ENCODE measurements at regions not wholly inside any gene's neighbourhood (a gene's known extent, or its start where the extent isn't known, plus 50 kb on each side); places are given as distances from the start of the nearest gene placed in this dataset.
A peak's percentile ranks its signal among the peaks of the same experiment; 100 is the strongest.

DNA sequence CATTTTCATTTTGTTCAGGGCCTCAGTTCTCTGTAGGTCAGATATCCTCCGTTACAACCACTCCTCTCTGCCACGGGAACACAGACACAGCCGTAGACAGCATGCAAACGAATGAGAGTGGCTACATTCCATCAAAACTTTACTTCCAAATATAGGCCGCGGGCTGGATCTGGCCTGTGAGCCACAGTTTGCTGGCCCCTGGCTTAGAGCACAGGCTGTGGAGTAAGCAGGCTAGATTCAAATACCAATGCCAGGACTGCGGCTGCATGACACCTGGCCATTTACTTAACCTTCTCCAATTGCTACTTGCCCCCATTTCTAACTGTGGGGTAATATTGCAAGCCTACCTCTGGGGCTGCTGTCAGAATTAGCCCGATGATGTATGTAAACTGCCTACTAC is 325.8 kb upstream of the POU3F3 start:
- no peak for DNase-seq (ENCODE audit: low read depth)

DNA sequence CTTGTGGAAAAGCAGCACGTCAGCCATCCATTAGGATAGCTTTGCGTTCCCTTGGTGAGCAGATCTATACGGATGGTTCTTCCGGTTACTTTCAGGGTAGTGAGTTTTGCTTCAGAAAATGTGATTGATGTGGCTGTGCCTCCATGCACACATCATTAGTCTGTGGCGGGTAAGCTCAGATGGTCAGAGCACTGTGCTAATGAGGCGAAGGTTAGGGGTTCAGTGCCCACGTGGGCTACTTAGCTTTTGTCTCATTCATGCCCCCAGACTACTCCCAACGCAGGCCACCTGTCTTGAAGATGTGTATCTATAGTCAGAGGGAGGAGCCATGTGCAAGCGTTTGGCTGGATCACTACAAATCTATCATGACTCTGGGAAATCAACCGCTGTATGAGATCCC is 322.8 kb upstream of the POU3F3 start:
- no peak for DNase-seq (ENCODE audit: low read depth)

DNA sequence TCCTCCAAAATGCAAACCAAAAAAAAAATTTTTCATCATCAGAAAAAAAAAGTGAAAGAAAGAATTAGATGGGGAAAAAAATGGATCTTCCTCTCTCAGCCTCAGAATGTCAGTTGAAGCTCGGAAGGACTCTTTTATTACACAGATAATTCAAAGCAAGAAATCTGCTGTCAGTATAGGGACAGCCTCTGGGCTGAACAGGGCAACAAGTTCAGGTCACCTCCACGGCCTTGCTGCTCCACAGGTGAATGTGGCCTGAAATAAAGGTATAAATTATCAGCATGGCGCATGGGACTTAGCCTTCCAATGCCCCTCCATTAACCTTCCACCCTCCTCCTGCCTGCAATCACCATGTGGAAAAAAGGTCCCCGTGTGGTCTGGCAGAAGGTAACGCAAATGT is 316.8 kb upstream of the POU3F3 start:
- no peak for DNase-seq (ENCODE audit: low read depth)

DNA sequence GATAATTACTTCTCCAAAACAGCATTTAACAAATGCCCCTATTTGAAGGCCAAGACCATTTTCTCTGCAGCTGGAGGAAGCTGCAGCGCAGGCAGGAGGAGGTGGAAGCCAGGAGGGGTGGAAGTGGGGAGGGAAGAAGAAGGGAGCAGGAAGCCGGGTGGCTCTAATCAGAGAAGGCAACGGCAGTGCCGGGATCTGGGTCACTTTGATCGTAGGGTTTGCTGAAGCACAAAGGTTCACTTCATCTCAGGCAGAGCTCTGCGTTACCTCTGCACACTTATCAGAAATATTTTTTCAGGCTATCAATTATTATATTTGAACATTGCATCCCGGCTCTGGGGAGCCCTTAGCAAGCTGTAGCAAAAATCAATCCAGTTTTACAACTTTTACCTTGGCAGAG is 315.8 kb upstream of the POU3F3 start:
- DNase-seq (ENCODE audit: low read depth) = no peak

DNA sequence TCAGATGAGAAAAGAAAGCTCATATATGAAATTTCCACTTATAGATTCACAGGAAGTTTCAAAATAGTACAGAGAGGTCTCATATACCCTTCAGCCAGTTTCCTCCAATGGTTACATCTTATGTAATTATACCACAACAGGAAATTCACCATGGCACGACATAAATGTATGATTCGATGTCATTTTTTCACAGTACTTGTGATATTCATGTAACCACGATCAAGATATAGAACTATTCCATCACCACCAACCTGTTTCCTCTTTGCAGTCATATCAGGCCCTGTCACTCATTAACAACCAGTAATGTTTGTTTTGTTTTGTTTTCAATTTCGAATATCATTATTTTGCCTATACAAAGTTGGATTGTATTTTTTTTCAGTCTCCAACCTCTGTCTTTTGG is 314.3 kb upstream of the POU3F3 start:
- DNase-seq (ENCODE audit: low read depth) = no peak

DNA sequence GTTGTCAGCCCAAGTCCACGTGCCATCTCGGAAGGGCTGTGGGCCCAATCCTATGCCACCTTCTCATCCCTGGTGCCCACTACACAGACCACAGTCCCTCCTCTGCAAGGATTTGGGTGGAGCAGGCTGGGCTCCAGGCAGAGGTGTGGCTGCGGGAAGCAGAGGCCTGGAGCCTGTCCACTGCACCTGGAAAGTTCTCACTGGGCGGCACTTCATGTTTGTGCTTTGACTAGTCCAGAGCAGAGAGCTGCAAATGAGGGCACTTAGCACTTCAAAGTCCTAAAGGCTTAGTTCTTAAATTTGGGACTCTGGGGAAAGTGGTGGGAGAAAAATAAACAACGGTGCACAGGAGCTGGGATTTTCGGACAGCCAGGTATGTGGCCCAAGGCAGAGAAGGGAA is 308.9 kb upstream of the POU3F3 start:
- no peak for DNase-seq (ENCODE audit: low read depth)

DNA sequence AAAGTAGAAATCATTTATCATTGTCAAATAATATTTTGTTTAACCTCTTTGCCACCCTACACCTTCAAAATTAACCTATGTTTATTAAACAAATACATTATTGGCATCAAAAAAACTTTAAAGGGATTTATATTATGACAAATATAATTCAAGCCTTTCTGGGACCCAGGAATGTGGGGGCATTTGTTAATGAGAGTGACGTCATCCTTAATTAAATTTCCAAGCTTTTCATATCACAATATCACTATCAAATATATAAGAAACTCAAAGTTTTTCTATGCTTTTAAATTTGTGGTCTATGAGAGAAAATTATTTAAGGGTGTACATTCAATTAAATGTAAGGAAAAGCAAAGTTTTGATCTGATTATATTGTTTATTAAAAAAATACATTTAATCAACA is 307.4 kb upstream of the POU3F3 start:
- DNase-seq (ENCODE audit: low read depth) = no peak

DNA sequence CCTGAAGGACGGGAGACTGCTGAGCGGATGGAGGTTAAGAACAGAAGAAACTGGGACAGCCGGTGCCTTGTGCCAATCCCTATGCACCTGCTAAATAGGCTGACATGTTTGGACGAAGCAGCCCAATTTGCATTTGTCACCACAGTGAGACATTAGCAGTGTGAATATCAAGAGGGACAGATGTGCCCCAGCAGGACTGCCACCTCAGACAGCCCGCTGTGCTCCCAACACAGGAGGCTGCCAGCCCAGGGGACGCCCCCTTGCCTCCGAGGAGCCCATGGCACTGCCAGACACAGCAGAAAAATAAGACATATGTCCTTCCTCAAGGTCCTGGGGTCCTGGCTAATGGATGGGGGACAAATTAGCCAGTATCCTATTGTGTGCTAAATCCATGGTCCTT is 306.7 kb upstream of the POU3F3 start:
- DNase-seq (ENCODE audit: low read depth) = no peak

DNA sequence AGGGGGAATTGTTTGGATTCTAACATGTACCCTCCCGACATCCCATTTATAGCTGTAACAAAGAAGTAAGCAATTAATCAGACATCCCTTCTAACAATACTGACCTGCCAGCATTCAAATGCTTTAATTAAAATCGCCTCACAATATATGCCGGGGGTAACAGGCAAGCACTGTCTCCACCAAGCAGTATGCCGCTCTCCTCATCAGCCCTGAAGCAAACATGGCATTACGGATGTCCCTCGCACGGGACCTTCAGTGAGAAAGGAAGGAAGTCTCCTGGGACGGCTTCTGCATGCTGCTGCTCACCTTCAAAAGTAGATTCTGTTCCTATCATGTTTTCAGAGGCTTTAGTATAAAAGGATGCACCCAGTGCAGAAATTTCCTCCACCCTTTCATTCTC is 292.7 kb upstream of the POU3F3 start:
- no peak for DNase-seq (ENCODE audit: low read depth)

DNA sequence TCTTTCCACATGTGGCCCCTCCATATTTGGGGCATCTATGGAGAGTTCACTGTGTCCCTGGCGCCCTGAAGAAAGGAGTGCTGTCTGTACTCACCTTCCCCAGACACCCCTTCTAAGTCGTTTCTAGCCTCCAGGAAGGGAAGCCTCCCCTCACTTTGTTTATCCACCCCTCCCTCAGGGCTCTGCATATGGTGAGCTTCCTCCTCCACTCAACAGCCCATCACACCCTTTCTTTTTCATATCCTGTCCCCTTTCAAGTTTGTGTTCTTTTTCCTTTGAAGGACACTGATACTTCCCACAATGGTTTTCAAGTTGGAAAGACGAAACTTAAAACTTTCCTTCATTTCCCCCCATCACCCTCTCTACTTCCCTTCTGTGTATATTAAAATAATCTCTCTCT is 291.4 kb upstream of the POU3F3 start:
- DNase-seq (ENCODE audit: low read depth) = no peak

DNA sequence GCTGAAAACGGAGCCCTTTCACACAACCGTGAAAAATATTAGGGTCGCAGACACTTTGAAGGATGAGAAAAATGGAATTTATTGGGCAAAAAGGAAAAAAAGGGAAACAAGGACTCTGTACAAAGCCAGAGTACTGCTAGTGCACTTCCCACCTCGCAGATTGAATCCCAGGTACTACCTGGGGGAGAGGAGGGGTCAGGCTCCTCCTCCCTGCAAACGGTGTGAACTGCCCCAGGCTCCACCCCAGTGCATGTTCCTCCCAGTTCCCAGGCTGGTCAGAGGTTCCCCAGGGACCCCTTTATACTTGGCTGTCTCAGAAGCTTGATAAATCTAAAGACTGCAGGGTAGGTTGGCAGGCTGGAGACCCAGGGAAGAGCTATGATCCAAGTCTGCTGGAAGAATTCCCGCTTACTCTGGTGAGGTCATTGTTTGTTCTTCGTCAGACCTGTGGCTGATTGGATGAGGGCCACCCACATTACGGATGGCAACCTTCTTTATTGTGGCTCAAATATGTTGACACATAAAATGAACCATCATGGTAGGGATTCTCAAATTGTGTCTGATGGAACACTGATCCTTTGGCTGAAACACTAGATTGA is 290.4 kb upstream of the POU3F3 start:
- no peak for DNase-seq (ENCODE audit: low read depth)

DNA sequence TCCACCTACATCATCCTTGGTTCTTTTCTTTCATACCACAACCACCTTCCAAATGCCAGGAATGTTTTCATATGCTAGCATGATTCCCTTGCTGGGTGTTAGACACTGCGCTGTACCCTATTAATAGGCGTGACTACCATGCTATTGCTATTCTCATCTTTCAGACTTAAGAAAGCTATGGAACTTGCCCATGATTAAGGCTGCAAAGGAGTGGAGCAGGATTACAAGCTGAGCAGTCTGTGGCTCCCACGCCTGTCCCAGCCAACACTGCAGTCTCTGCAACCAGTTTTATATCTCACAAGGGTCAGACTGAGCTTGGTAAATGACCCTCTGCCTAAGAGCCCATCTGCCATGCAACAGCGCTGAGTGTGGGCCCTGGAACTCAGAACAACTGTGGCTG is 285.7 kb upstream of the POU3F3 start:
- no peak for DNase-seq (ENCODE audit: low read depth)

DNA sequence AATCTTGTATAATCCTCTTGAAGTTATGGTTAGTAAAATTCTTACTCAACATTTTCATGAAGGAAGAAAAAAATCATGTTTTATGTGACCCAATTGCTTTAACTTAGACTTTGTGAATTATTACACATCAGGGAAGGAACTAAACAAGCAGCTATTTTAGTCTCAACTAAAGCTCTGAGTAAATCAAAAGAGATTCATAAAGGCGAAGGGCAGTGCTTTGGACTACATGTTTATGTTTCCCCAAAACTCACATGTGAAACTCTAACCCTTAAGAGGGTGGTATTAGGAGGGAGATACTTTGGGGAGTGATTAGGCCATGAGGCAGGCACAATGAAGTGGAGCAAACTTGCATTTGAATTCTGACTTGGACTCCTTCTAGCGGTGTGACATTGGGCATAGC is 283.7 kb upstream of the POU3F3 start:
- DNase-seq (ENCODE audit: low read depth) = no peak

DNA sequence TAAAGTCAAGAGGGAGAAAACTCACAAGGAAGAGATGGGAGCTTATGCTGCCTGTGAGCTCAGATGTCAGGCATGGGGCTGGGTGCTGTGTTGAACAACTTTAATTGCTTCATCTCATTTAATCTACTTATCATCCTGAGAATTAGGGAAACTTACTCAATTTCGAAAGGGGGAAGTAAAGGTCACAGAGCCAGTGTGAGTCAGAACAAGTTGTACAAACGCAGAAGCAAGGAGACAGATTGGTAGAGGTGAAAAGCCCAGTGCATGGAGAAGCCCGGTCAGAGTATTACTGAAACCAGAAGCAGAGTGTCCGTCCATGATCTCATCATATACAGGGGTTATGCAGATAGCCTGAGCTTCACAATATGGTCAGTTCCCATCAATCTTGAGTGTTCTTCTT is 281.1 kb upstream of the POU3F3 start:
- peak; percentile 16 for DNase-seq (ENCODE audit: low read depth)

DNA sequence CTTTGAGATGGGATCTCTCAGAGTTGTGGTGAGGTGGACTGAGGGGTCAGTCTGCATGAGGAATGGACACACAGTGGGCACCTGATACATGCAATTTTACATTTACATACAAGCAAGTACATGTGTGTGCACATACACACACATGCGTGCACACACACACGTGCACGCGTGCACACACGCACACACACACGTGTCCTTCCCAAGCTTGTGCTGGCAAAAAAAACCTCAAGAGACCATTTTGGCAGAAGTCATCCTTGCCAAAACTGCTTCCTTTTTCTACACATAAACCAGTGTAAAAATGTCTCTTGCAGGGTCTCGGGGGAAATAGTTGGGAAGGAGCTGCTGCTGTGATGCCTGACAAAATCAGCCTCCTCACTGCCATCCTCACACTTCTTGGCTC is 279.5 kb upstream of the POU3F3 start:
- no peak for DNase-seq (ENCODE audit: low read depth)

DNA sequence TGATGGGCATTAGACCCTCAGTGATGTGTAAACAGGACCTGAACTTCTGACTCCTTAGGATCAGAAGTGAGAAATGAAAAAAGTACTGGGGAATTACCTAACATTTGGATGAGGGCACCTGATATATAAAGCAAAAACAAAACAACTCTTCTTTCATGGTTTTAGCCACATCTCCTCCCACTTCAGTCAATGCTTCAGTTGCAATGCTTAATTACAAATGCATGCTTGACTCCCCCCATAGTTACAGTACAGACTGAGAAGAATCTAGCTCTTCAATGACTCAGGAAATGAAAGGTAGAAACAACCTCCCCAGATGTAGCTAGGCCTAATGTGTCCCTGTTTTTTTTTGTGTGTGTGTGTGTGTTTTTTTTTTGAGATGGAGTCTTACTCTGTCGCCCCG is 276.8 kb upstream of the POU3F3 start:
- DNase-seq (ENCODE audit: low read depth) = no peak

DNA sequence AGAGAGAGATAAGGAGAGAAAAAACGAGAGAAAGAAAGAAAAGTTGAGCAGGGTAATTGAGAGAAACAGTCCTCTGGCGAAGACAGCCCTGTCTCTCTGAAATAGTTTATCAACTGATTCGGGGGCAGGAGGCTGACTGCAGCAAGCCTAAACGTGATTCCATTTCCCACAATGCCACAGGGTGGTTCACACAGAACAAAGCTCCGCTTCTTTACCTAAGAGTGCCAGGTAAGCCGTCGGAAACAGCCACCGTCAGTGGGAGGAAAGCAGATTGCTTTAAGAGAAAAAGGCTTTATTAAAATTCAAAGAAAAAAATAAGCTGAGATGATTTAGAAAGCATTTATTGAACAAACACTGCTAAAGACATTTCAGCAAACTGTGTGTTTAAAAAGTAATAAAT is 271.4 kb upstream of the POU3F3 start:
- no peak for DNase-seq (ENCODE audit: low read depth)

DNA sequence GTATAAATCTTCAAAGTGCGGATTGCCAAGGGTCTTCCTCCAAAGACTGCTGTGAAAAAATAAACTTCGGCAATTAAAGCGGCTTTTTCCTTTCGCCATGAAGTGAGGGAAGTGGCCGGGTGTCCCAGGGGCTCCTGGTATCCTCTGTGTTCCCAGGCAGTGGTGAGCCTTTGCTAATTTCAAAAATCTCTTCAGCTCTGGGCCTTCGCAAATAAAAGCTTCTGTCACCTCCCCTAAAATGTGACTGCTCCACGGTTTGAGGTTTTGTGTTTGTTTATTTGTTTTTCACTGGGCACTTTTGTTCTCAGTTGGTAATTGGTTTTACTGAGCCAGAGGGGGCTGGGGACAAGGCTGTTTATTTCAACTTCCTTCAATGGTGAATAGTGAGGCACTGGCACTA is 270.1 kb upstream of the POU3F3 start:
- no peak for DNase-seq (ENCODE audit: low read depth)

DNA sequence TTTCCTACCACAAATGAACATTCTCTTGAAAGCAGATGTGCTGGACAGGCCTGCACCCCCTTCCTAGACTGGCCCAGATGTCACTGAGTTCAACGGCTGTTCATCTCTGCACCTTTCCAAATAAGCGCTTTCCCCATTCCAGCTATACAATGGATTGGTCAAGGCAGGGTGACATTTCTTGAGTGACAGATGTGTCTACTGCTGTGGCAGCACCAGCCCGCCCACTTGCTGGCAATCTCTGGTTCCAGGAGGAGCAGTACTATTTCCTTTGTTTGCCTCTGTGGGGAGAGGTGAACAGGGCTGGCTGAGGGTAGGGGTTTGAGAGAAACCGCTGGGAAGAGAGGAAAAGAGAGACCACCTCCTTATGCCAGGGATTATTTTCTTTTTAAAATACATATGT is 269.5 kb upstream of the POU3F3 start:
- DNase-seq (ENCODE audit: low read depth) = no peak

DNA sequence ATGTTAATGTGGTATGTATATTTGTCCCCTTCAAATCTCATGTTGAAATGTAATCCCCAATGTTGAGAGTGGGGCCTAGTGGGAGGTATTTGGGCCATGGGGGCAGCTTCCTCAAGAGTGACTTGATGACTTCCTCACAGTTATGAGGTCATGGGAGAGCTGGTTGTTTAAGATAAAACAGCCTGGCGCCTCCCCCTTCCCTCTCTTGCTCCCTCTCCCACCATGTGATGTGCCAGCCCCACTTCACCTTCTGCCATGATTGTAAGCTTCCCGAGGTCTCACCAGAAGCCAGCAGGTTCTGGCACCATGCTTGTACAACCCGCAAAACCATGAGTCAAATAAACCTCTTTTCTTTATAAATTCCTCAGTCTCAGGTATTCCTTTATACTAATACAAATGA is 258.3 kb upstream of the POU3F3 start:
- DNase-seq (ENCODE audit: low read depth) = no peak

DNA sequence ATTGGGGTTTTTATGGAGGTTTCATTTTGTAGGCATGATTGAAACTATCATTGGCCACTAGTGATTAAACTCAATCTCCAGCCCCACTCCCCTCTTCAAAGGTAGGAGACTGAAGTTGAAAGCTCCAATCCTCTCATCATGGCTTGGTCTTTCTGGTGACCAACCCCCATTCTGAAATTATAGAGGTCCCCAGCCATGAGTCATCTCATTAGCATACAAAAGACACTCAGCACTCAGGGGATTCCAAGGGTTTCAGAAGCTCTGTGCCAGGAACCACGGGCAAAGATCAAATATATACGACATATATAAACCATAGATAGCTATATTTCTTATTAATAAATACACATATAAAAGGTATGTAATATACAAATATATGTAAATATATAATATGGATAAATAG is 256.0 kb upstream of the POU3F3 start:
- DNase-seq (ENCODE audit: low read depth) = peak; percentile 40

DNA sequence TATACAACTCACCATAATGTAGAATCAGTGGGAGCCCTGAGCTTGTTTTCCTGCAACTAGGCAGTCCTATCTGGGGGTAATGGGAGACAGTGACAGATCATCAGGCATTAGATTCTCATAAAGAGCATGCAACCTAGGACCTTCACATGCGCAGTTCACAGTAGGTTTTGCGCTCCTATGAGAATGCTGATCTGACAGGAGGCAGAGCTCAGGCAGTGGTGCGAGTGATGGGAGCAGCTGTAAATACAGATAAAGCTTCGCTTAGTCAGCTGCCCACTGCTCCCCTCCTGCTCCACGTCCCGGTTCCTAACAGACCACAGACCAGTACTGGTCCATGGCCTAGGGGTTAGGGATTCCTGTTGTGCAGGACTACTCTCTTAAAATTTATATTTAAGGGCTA is 255.3 kb upstream of the POU3F3 start:
- no peak for DNase-seq (ENCODE audit: low read depth)

DNA sequence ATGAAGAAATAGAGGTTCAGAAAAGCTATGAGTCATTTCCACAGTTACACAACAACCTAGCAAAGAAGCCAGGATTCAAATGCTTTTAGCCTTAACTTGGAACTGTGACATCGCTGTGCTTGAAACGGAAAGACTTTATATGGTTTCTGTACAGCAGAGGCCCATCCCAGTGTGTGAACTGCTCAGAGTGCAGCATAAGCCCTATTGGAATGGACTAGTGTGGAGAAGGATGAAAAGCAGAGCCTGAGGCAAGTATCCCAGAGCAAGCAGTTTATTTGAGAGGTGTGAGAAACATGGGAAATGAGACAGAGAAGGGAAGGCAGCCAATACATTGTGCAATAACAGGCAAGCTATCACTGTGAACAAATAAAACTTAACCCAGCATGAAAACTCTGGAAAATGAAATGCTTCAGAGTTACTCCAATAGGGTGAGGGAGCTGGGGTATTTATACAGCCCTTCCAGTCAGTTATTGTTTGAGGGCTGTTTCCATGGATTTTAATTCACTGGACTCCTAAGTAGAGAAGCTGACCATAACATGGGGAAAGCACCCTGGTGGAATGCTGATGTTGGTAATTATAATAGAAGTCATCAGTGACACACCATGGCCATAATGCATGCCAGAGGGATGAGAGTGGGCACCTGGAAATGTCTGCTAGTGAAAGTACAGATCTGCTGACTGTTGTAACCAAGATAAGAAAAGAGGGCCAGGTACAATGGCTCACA is 254.0 kb upstream of the POU3F3 start:
- DNase-seq (ENCODE audit: low read depth) = peak; percentile 98

DNA sequence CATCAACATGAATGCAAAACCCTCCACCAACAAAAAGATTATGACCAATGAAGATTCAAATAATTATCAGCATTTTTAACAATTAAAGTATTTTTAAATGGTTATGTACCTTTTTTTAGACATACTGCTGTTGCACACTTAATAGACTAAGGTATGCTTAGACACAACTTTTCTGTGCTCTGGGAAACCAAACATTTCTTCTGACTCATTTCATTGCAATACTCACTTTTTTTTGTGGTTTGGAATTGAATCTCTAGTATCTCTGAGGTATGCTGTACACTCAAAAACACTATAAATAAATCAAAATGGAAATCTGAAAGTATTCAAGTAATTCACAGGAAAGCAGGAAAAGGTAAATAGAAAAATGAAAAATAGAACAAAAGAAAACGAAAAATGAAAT is 247.9 kb upstream of the POU3F3 start:
- DNase-seq (ENCODE audit: low read depth) = peak; percentile 39
